Frontal cortex (tissue), 3 donors: ENCODE measurements at regions not wholly inside any gene's neighbourhood (a gene's known extent, or its start where the extent isn't known, plus 50 kb on each side); places are given as distances from the start of the nearest gene placed in this dataset.

Experiments
- DNase-seq, 2 donors: peaks; one replicate each; pipeline ENCODE4 v3.0.0; 2012; ENCODE audit warnings: low spot score in 2 of 2
- FAIRE-seq: peaks from 2 replicates; lab custom pipeline; 2012; peaks lifted over from hg19 to GRCh38; lab: Jason Lieb, UNC
- donor health status: control.
- donor health status: control.
- donor health status: control.

GRCh38 chr5:38104497-38105230 is 153.7 kb upstream of the EGFLAM start:
- DNase-seq: no peak
- no peak for FAIRE-seq

- FAIRE-seq (no peak), DNase-seq (no peak)
These were observed 156.5 kb upstream of the EGFLAM start for GRCh38 chr5:38101897-38102296.

- FAIRE-seq (no peak), DNase-seq (no peak)
These were observed 158.9 kb upstream of the EGFLAM start for GRCh38 chr5:38099205-38100168.

- no peak for FAIRE-seq
These were observed 163.5 kb upstream of the EGFLAM start for GRCh38 chr5:38094889-38095288.

GRCh38 chr5:38093855-38094254 is 164.5 kb upstream of the EGFLAM start:
- no peak for DNase-seq
- no peak for FAIRE-seq

More at GRCh38 chr5:38094889-38095288, 163.5 kb upstream of the EGFLAM start:
- no peak for DNase-seq

- DNase-seq (no peak), FAIRE-seq (no peak)
These were observed 171.6 kb upstream of the EGFLAM start for GRCh38 chr5:38086777-38087176.

- FAIRE-seq (no peak), DNase-seq (no peak)
These were observed 178.5 kb upstream of the EGFLAM start for GRCh38 chr5:38079620-38080402.

- FAIRE-seq (no peak), DNase-seq (no peak)
These were observed 180.2 kb upstream of the EGFLAM start for GRCh38 chr5:38078161-38078560.

GRCh38 chr5:38077652-38078051 is 180.7 kb upstream of the EGFLAM start:
- no peak for FAIRE-seq

GRCh38 chr5:38071831-38072694 is 186.3 kb upstream of the EGFLAM start:
- DNase-seq (no peak), FAIRE-seq (no peak)

More at GRCh38 chr5:38077652-38078051, 180.7 kb upstream of the EGFLAM start:
- no peak for DNase-seq

GRCh38 chr5:38070304-38070950 is 187.9 kb upstream of the EGFLAM start:
- FAIRE-seq (no peak), DNase-seq (no peak)

- DNase-seq (no peak), FAIRE-seq (no peak)
These were observed 189.0 kb upstream of the EGFLAM start for GRCh38 chr5:38069360-38069759.

- no peak for DNase-seq
- FAIRE-seq: no peak
These were observed 198.0 kb upstream of the EGFLAM start for GRCh38 chr5:38060354-38060753.

GRCh38 chr5:38059876-38060275 is 198.5 kb upstream of the EGFLAM start:
- FAIRE-seq: no peak
- DNase-seq: no peak

GRCh38 chr5:38051711-38052511 is 206.4 kb upstream of the EGFLAM start:
- no peak for FAIRE-seq
- no peak for DNase-seq

- no peak for FAIRE-seq
- no peak for DNase-seq
These were observed 208.6 kb upstream of the GDNF start for GRCh38 chr5:38048400-38048799.

GRCh38 chr5:38046103-38046502 is 206.3 kb upstream of the GDNF start:
- DNase-seq: no peak
- no peak for FAIRE-seq

- FAIRE-seq (no peak), DNase-seq (no peak)
These were observed 205.6 kb upstream of the GDNF start for GRCh38 chr5:38045446-38045845.
